ENCODE measurements at regions not wholly inside any gene's neighbourhood (a gene's known extent, or its start where the extent isn't known, plus 50 kb on each side); places are given as distances from the start of the nearest gene placed in this dataset.

DNA sequence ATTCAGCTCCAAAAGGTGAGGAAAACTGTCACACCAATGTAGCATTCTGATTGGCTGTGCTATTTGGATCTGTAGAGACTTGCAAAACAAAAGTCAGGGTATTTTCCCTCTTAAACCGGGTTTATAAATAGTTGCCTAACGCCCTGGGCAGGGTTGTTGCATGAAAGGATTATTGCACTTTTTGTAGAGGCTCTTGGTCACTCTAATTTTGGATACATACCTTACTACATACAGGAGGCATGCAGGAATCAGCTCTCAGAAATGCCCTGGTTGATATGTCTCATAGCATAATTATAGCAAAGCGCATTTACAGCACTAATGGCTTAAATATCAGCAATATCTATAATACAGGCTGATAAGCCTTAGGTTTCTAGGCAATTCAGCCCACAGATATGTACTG lies 200.0 kb upstream of the GDNF start:
- 53 to 55% methylated on average over 3 of the region's 3 CpGs for WGBS, 2 donors
- H3K27me3 ChIP-seq = no peaks in the 10 kb centered on the region
- H3K27ac ChIP-seq = no peak overlapping the region
- no peaks in the 10 kb centered on the region for H3K9me3 ChIP-seq
- intact Hi-C loops (cut with DNase I) = no loop called here
- no peak overlapping the region for H3K4me3 ChIP-seq (replicated peaks in 1 of 3)
- DNase-seq = no peak
- TF ChIP-seq POLR2A (IDR thresholded peaks at IDR 0.05) = no peak
- TF ChIP-seq, protein P1, sequence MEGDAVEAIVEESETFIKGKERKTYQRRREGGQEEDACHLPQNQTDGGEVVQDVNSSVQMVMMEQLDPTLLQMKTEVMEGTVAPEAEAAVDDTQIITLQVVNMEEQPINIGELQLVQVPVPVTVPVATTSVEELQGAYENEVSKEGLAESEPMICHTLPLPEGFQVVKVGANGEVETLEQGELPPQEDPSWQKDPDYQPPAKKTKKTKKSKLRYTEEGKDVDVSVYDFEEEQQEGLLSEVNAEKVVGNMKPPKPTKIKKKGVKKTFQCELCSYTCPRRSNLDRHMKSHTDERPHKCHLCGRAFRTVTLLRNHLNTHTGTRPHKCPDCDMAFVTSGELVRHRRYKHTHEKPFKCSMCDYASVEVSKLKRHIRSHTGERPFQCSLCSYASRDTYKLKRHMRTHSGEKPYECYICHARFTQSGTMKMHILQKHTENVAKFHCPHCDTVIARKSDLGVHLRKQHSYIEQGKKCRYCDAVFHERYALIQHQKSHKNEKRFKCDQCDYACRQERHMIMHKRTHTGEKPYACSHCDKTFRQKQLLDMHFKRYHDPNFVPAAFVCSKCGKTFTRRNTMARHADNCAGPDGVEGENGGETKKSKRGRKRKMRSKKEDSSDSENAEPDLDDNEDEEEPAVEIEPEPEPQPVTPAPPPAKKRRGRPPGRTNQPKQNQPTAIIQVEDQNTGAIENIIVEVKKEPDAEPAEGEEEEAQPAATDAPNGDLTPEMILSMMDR (IDR thresholded peaks at IDR 0.05) = no peak
- peaks cover 0 to 5% of the 10 kb centered on the region in 2 donors for H3K4me1 ChIP-seq
- no peaks in the 10 kb centered on the region for H3K36me3 ChIP-seq

DNA sequence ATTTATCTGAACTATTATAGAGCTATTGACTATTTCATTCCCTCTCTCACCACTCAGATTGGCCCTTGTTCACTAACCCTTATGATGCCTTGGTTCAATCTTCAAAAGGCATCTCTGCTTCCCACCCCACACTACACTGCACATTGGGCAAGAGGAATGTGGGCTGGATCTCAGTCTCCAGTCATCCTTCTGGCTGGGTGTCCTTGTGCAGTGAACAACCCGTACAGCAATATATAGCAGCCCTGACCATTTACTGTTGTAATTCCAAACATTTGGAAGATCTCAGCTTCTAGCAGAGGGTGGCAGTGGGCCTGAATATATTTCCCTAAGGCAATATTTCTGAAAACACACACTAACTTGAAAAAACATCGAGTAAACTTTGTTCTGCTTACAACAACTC lies 199.2 kb upstream of the GDNF start:
- no peaks in the 10 kb centered on the region for H3K27me3 ChIP-seq
- no peak for DNase-seq
- H3K9me3 ChIP-seq = no peaks in the 10 kb centered on the region
- intact Hi-C loops (cut with DNase I) = no loop called here
- H3K4me1 ChIP-seq = peaks cover 0 to 5% of the 10 kb centered on the region in 2 donors
- WGBS, 2 donors = 22 to 32% methylated on average over 2 of the region's 2 CpGs
- no peak overlapping the region for H3K27ac ChIP-seq
- H3K4me3 ChIP-seq (replicated peaks in 1 of 3) = no peak overlapping the region
- no peaks in the 10 kb centered on the region for H3K36me3 ChIP-seq
- TF ChIP-seq, protein P1 (IDR thresholded peaks at IDR 0.05) = no peak
- no peak for TF ChIP-seq POLR2A (IDR thresholded peaks at IDR 0.05)

DNA sequence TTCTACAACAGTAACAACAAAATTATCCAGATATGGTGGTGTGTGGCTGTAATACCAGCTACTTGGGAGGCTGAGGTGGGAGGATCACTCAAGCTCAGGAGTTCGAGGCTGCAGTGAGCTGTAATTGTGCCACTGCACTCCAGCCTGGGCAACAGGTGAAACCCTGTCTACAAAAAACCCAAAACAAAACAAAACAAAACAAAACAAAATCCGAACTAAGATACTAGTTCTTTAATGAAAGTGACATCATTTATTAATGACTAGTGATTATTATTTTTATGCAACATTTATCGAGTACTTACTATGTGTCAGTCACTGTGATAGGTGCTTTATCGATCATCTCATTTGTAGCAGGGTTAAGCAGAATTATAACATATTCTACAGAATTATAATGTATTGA lies 196.9 kb upstream of the GDNF start:
- intact Hi-C loops (cut with DNase I) = no loop called here
- Histone ChIP-seq H3K36me3 (no peaks in the 10 kb centered on the region), H3K4me1 (peaks cover 0 to 5% of the 10 kb centered on the region in 2 donors), H3K27ac (no peak overlapping the region), H3K9me3 (no peaks in the 10 kb centered on the region), H3K27me3 (no peaks in the 10 kb centered on the region), H3K4me3 (replicated peaks in 1 of 3) (no peak overlapping the region)
- WGBS, 2 donors = 88 to 89% methylated on average over 4 of the region's 4 CpGs
- TF ChIP-seq, protein P1 (IDR thresholded peaks at IDR 0.05) = no peak
- TF ChIP-seq POLR2A (IDR thresholded peaks at IDR 0.05) = no peak
- DNase-seq = no peak

DNA sequence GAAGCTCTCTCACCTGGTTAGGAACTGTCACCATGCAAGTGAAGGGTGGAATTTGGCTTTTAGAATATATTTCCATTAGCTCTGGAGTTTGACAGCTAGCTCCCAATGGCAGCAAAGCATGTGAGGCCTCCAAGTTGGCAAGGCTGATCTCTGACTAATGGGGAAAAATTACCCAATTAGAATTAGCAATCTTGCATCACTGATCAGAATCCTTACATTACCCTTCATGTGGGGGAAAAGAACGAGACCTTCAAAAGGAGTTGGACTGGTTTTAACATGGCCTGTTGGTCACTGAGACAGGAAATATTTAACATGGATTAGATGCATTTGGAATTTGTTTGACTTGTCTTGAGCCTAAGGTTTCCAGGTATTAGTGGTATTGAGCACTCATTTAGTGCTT lies 192.3 kb upstream of the GDNF start:
- no peak for TF ChIP-seq POLR2A (IDR thresholded peaks at IDR 0.05)
- TF ChIP-seq, protein P1 (IDR thresholded peaks at IDR 0.05) = no peak
- no peak overlapping the region for H3K27ac ChIP-seq
- no peak for DNase-seq
- no peaks in the 10 kb centered on the region for H3K27me3 ChIP-seq
- H3K4me3 ChIP-seq (replicated peaks in 1 of 3) = no peak overlapping the region
- intact Hi-C loops (cut with DNase I) = no loop called here
- no peaks in the 10 kb centered on the region for H3K9me3 ChIP-seq
- H3K36me3 ChIP-seq = no peaks in the 10 kb centered on the region
- 63 to 85% methylated on average over 1 of the region's 1 CpG for WGBS, 2 donors
- no peaks in the 10 kb centered on the region for H3K4me1 ChIP-seq

DNA sequence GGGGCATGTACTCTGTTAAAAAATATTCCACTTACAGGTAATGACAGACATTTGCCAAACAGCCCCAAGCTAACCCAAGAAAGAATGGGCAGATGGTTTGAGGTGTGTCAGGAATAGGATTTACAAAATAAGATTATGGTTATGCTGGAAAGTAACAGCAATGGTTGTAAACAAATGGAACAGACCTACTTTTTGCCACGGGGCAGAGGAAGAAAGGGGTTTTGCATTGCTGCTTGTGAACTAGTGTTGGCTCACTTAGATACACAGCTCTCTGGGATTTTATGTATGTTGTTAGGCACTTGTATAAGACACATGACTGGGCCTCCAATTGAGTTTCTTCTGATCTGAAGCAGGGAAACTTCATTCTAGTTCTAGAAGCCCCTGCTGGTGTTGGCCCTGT lies 191.5 kb upstream of the GDNF start:
- DNase-seq = no peak
- Histone ChIP-seq H3K9me3 (no peaks in the 10 kb centered on the region), H3K27ac (no peak overlapping the region), H3K27me3 (no peaks in the 10 kb centered on the region), H3K4me1 (no peaks in the 10 kb centered on the region), H3K4me3 (replicated peaks in 1 of 3) (no peak overlapping the region), H3K36me3 (no peaks in the 10 kb centered on the region)
- TF ChIP-seq, protein P1 (IDR thresholded peaks at IDR 0.05) = no peak
- no peak for TF ChIP-seq POLR2A (IDR thresholded peaks at IDR 0.05)
- WGBS, 2 donors = 79 to 81% methylated on average over 1 of the region's 1 CpG
- intact Hi-C loops (cut with DNase I) = no loop called here

Data from thyroid gland (tissue), 4 donors.